Tibial nerve (tissue), 4 donors: ENCODE measurements at regions not wholly inside any gene's neighbourhood (a gene's known extent, or its start where the extent isn't known, plus 50 kb on each side); places are given as distances from the start of the nearest gene placed in this dataset.

ENCODE experiments used
- EP300 ChIP-seq, 2 donors: sonication (generic); formaldehyde crosslinking; IDR thresholded peaks; one replicate each; pipeline ENCODE4 v1.6.1; 2017; ENCODE audit warnings: antibody characterized with exemption in 2 of 2, mild to moderate bottlenecking in 1 of 2
- POLR2A ChIP-seq, 2 donors: fragments of 450-650 bp; IDR thresholded peaks; one replicate each; pipeline ENCODE4 v1.6.1; 2017; ENCODE audit warnings: antibody characterized with exemption in 2 of 2, mild to moderate bottlenecking in 2 of 2, moderate library complexity in 2 of 2
- TF ChIP-seq, protein P1 (sequence below), 5 experiments: fragments of 200-600 bp in 3 of 5; fragments of 450-650 bp in 2 of 5; sonication (generic) in 3 of 5; IDR thresholded peaks; one replicate each; pipeline ENCODE4 v1.5.1; 2016 to 2019; ENCODE audit warnings: antibody characterized with exemption in 5 of 5, mild to moderate bottlenecking in 3 of 5, moderate library complexity in 2 of 5

DNA sequence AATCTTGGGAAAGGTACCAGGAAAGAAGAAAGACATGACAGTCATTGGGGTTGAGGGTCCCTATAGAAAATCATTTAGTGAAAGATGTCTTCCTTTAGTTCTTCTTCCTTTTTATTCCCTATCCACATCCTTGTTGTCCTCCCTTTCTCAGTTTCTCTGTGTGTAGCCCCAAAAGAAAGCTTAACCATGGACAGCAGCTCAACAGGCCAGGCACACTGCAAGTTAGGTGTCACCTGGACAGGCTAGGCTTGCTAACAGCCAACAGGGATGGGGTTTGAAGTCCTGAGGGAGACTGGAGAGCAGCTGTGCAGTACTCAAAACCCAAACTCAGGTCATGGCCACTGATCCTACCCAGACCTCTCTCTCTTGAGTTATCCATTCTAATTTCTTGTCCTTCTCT is 543.1 kb downstream of the TUSC7 start:
- TF ChIP-seq, protein P1, sequence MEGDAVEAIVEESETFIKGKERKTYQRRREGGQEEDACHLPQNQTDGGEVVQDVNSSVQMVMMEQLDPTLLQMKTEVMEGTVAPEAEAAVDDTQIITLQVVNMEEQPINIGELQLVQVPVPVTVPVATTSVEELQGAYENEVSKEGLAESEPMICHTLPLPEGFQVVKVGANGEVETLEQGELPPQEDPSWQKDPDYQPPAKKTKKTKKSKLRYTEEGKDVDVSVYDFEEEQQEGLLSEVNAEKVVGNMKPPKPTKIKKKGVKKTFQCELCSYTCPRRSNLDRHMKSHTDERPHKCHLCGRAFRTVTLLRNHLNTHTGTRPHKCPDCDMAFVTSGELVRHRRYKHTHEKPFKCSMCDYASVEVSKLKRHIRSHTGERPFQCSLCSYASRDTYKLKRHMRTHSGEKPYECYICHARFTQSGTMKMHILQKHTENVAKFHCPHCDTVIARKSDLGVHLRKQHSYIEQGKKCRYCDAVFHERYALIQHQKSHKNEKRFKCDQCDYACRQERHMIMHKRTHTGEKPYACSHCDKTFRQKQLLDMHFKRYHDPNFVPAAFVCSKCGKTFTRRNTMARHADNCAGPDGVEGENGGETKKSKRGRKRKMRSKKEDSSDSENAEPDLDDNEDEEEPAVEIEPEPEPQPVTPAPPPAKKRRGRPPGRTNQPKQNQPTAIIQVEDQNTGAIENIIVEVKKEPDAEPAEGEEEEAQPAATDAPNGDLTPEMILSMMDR (IDR thresholded peaks at IDR 0.05) = no peak
- TF ChIP-seq EP300 (IDR thresholded peaks at IDR 0.05) = no peak
- TF ChIP-seq POLR2A (IDR thresholded peaks at IDR 0.05) = no peak
